Renal pelvis (tissue), 1 donor: ENCODE measurements at regions not wholly inside any gene's neighbourhood (a gene's known extent, or its start where the extent isn't known, plus 50 kb on each side); places are given as distances from the start of the nearest gene placed in this dataset.
"Not testable (repeated sequence)": the region's sequence is repeated elsewhere in the genome, so short reads cannot be mapped to it uniquely, and the experiment has no call there.

Source experiments
- DNase-seq: peaks from one replicate; pipeline ENCODE4 v3.0.0-alpha.2; 2013

DNA sequence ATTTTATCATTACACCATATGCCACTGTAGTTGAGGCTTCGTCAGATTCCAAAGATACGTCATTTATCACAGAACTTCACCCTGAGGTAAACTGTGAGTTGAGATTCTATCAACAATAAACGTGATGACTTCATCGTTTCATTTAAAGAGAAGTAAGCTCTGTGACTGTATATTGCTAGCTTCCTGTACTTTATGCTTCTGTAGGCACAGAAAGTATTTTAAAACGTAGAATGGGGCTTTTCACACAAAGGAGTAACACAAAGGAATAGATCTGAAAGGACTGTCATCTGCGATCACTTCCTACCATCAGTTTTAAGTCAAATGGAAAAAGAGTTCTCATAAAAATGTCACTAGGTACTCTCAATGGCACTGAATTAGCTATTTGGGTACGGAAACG lies 234.4 kb upstream of the MCHR2 start:
- DNase-seq: no peak

DNA sequence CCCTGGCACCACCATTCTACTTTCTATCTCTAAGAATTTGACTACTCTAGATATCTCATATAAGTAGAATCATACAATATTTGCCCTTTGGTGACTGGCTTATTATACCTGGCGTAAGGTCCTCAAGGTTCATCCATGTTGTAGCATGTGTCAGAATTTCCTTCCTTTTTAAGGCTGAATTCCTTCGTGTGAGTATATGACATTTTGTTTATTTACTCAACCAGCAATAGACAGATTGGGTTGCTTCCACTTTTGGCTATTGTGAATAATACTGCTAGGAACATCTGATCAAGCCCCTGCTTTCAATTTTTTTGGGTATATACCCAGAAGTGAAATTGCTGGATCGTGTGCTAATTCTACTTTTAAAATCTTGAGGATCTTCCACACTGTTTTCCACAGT lies 232.8 kb upstream of the MCHR2 start:
- no peak for DNase-seq

- not testable (repeated sequence) for DNase-seq
Observed at GRCh38 chr6:100223952-100224351, 229.9 kb upstream of the MCHR2 start.

- DNase-seq: no peak
Observed at GRCh38 chr6:100220543-100220942, 226.5 kb upstream of the MCHR2 start.

DNA sequence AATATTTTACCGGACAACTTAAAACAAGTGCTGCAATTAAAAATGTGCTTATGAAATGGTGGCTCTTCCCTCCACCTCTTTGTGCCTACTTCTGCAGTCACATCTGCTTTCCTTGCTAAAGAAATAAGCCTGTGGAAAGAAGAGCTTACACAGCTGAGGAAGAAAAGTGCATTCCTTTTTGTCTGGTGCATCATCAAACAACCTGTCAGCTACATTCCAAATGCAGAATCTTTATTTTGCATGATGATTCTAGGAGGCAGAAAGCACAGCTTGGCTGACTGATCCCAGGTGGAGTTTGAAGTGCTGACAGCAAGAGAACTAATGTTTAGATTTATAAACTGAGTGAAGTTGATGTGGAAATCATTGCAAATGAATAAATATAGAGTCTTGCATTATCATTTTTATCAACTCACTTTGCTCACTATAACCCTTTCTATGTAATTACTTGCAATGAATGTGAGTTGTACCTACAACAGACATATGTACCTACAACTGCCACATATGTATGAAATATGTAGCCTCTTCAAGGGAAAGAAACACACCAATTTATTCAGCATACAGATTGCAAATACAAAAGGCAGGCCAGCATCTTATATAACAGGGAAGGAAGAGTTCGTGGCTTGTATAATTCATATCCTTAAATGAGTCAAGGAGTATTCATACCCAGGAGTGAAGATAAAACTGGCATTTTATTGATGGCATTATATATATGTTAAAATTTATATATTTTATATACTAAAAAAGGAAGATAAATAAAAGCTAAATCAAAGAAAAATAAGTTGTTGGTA lies 223.4 kb upstream of the MCHR2 start:
- no peak for DNase-seq

DNA sequence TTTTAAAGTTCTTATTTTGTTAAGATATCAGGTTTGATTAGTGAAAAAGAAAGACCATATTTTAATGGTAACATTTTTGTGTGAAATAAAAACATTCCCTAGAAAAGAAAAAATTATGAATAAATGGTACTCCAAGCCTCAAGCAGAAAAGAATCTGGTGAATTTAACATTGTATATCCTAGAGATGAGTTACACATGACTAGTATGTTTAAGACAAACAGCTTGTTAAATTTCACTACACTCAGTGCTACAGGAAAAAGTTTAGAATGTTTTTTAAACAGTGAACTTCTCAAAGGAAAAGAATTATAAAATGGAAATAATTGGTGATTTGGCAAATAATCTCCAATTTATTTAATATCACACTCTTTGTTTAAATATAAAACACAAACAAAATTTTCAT lies 222.7 kb upstream of the MCHR2 start:
- no peak for DNase-seq

- DNase-seq: no peak
Observed at GRCh38 chr6:100212131-100212530, 218.1 kb upstream of the MCHR2 start.

- no peak for DNase-seq
Observed at GRCh38 chr6:100210137-100211117, 216.4 kb upstream of the MCHR2 start.

DNA sequence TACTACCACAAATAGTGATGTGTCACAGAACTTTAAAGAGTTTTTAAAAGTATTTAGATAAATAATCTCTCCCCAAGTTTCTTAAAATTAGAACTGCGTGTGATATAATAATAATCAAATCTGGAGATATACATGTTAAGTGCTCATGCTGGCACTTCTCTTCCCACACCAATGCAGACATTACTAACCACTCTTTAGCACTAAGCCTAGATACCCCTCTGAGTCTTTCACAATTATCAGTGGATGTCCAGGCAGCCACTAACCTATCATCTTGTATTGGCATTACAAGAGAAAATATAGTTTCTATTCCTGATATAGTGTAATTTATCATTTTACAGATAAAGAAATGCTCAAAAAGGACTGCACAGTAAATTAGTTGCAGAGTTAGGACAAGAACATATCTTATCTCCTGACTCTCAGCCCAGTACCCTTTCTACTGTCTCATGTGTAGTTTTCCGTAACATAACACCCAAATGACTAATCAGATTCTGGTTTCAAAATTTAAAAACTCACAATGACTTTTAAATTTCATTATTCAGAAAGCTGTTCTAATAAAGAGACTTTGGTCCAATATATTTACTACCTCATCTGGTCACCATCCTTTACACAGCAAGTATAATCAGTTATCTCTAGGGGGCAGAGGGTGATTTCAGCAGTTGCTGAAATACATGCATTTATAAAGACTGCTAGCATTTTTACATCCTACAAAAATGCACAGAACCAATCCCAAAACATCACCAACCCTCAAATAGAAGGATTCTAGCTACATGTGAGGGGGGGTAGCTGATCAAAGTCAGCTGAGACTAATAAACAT lies 215.5 kb upstream of the MCHR2 start:
- DNase-seq: no peak

DNA sequence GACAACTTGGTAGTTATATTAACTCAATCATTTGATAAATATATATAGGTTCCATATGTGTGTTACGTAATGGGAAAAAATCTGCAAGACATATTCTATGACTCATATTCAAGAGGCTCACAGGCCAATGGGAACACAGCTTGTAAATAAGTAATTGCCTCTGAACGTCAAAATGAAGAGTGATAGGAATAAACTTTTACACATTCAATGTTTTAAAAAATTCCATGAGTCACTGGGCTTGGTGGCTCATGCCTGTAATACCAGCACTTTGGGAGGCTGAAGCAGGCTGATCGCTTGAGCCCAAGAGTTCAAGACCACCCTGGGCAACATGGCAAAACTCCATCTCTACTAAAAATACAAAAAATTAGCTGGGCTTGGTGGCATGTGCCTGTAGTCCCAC lies 209.4 kb upstream of the MCHR2 start:
- no peak for DNase-seq

DNA sequence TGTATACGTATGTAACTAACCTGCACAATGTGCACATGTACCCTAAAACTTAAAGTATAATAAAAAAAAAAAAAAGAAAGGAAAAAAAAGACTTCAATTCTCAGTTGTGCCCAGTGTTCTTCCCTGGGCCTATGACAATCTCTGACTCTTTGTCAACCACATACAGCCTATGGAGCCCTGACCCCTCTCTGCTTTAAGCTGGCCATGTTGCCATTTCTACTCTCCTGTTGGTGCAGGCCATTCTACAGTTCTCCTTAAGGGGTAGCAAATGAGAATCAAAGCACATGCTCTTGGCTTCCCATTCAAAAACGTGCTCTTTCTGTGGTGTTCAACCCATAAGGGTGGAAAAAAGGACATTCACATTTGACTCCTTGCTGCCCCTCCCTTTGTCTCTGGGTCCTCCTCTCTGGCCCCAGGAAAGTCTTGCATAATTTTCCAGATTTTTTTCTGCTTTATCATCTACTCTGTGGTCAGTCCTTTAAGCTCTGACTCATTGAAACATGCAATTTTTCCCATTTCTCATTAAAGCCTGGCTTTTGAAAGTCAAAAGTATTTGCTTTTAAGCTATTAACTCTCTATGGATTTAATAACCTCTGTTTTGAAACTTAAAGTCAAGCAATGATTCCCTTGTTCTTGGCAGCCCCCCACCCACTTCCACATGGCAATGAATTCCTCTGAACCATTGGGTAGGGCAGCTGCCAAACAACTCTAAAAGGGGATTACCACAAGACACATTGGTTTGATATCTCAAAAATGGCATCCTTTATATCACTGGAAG lies 208.6 kb upstream of the MCHR2 start:
- DNase-seq: no peak

GRCh38 chr6:100196214-100196982 lies 202.4 kb upstream of the MCHR2 start:
- DNase-seq: not testable (repeated sequence)

- DNase-seq: not testable (repeated sequence)
Observed at GRCh38 chr6:100195244-100195643, 201.2 kb upstream of the MCHR2 start.

DNA sequence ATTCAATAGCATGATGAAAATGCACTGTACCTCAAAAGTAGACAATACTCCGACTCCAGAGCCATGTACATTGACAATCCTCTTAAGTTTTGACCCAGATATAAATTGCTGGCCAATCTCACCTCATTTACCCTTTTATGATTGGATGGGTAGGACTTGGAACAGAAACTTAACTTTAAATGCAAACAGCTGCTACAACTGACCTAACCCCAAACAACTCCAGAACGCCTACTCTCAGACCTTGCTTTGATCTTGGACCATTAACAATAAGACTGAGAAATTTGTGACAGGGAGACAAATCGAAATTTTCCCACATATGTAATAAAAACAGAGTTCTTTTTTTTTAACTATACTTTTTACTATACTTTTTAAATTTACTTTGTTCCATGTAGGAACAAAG lies 200.5 kb upstream of the MCHR2 start:
- DNase-seq: peak; percentile 28

DNA sequence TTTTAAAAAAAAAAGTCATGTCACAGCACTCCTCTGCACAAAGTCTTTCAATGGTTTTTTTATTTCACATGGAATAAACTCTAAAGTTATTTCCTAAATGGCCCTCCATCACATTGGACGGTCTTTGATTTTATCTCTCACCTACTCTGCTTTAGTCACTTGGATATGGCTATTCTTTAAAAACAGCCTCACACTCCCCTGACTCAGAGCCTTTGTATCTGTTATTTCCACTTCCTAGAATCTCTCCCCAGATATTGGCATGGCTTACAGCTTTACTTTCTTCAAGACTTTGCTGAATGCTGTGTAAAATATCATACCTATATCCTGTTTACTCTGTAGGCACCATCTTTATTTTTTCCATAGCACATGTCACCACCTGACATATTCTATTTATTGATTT lies 194.7 kb upstream of the MCHR2 start:
- no peak for DNase-seq

DNA sequence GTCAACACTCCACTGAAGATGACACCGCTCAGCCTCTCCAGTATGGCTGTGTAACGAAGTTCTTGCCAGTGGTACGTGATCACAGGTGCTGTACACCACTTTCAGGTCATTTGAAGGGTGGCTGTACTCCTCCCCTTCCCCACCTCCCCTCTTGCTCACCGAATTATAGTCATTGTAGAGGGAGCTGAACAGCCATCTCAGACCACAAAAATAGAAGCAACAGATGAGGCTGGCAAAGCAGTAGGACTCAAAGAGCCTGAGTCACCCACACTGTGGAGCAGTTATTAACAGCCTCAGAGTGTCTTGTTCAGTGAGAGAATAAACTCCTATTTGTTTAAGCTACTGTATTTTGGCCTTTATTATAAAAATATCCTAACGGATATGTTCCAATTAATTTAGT lies 192.5 kb upstream of the MCHR2 start:
- DNase-seq: no peak

GRCh38 chr6:100185615-100186014 lies 191.6 kb upstream of the MCHR2 start:
- no peak for DNase-seq

DNA sequence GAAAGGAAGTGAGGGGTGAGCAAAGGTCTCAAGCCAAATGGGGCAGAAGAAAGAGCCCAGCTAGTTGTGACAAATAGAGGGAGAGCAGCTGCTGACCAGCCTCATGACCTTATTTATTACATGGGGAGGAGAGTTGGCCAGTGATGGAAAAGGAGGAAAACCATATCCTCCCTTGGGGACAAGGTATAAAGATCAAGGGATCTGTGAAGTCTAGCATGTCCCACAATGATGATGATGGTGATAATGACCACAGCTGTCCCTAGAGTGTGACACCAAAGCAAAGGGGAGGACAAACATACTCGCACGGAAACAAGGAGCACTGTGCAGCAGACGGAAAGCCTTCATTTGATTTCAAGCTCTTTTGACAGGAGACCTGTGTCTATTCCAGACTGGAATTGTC lies 190.4 kb upstream of the MCHR2 start:
- peak; percentile 53 for DNase-seq

DNA sequence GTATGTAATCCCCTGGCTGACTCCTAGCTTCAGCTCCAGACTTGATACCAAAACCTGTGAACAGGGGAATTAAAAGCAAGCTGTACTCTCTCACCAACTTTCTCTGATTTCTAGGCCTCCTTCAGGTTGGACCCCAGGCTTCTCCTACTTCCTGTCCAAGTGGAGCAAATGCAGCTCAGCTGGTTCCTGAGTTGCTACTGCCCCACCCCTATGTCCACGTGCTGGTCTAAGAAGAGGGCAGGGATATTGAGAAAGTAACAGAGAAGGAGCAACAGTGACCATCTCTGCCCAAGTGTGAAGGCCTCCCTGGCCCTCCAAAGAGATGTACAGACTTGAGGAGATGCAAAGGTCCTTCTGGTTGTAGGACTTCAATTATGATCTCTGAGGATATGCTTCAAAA lies 188.3 kb upstream of the MCHR2 start:
- no peak for DNase-seq

DNA sequence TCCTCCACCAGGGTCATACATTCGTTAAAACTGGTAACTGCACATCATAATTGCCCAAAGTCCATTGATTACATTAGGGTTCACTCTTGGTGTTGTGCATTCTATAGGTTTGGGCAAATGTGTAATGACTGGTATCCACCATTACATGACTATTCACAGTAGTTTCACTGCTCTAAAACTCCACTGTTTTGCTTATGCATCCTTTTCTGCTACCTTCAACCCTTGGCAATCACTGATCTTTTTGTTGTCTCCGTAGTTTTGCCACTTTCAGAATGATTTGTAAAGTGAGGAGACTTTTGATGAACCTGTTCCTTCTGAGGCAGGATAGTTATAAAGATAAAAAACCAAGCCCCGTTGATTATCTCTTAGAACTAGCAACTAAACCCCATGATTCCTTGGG lies 187.3 kb upstream of the MCHR2 start:
- no peak for DNase-seq

DNA sequence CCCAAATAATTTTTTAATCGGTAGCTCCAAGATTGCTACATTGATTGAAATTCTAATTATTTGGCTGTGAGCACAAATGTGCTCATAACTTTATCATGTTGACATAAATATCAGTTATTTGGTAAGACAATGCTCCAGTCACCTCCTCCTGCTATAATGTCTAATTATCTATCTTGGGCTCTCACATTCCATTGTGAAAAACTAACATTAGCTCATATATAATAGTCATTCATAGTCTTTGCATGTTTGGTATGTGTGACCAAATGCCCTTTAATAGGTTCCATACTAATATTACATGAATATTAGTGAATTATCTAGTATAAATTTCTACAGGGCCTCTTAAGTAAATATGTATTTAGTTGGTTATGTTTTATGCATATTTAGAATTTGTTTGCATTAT lies 185.6 kb upstream of the MCHR2 start:
- no peak for DNase-seq
